EL (cell line): ENCODE measurements at regions not wholly inside any gene's neighbourhood (a gene's known extent, or its start where the extent isn't known, plus 50 kb on each side); places are given as distances from the start of the nearest gene placed in this dataset.

Source experiments
- DNase-seq: peaks from one replicate; pipeline ENCODE4 v3.0.0-alpha.2; 2016

DNA sequence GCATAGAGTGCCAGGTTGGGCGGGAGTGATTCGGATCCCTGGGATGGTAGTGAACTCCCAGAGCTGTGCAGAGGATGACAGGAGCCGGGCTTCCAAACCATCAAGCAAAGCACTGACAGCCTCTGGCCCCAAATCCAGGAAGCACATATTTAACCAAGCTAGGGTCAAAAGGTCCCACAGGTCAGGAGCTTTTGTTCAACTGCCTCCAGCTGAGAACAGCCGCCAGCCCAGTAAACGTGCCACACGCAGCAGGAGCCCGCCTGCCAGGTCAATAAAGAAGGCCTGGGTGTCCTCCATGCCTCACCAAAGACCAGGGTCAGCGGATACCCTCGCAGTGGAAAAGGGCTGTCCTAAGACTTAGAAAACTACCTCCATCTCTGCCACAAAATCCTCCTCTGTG lies 184.7 kb upstream of the LINGO1 start:
- no peak for DNase-seq

DNA sequence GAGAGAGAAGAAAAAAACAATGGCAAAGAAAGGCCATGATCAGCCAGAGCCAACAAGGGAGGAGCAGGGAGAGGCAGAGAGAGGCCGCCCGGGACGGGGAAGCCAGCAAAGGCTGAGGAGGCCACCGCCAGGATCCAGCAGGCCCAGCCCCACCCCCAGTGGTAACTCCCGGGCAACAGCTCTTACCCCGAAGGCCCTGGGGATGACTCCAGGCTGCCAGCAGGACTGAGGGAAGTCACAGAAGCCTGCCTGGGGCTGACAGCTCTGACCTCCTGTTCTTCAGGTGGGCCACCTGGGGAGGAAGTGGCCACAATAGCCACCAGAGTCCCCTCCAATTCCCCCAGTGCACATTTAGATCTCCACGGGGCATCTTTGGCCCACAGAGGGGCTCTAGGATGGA lies 184.3 kb upstream of the LINGO1 start:
- DNase-seq = no peak

GRCh38 chr15:77815015-77815414 lies 182.3 kb upstream of the LINGO1 start:
- DNase-seq = no peak

GRCh38 chr15:77812664-77813063 lies 180.0 kb upstream of the LINGO1 start:
- no peak for DNase-seq

DNA sequence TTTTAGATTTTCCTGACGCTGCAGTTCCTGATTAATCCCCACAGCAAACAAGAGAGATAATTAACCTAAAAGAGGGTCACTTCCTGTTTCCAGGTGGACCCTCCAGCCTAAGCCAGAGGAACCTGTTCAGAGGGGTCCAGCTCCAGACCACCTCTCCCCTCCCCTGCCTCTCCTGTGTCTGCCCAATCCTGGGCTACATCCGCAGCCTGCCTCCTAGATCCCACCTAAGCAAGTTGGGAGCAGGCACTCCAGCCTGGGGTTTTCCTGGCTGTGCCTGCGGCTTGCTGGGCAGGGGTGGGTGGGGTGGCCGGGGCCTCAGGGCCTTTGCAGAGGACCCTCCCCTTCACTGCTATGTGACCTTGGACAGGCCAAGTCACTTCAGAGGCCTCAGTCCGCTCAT lies 178.6 kb upstream of the LINGO1 start:
- no peak for DNase-seq

GRCh38 chr15:77810130-77810571 lies 177.4 kb upstream of the LINGO1 start:
- no peak for DNase-seq

GRCh38 chr15:77808581-77809177 lies 176.0 kb upstream of the LINGO1 start:
- no peak for DNase-seq

DNA sequence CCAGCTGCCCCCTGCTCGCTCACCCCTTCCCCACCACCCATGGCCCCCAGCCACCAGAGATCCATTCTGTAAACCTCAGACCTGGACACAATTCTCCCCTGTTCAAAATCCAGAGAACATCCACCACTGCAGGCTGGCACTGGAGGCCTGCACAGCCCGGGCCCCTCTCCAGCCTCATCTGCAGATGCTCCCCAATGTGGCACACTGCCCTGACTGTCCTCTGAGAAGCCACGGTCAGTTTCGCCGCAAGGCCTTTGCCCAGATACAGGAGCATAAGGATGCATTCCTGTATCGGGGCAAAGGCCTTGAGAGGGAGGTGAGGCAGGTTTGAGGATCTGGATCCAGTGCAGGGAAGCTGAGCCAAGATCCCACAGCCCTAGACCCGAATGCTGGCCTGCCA lies 175.4 kb upstream of the LINGO1 start:
- DNase-seq = no peak

- DNase-seq = no peak
Measured at GRCh38 chr15:77807611-77808010, 174.9 kb upstream of the LINGO1 start.

DNA sequence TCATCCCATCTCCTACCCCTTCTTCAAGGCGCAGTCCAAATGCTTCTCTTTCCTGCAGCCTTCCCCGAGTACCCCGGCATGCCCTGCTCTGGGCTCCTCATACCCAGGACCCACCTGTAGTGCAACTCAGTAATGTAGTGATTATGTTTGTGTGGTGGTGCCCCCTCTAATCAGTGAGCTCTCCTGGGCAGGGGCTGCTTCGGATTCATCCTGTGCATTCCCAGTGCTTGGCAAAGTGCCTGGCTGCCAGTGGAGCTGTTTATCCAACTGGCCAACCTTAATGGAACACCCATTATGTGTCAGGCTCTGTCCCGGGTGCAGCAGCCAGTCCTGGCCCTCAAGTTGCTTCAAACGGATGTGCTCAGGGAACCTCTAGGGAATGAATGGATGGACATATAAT lies 174.4 kb upstream of the LINGO1 start:
- no peak for DNase-seq

DNA sequence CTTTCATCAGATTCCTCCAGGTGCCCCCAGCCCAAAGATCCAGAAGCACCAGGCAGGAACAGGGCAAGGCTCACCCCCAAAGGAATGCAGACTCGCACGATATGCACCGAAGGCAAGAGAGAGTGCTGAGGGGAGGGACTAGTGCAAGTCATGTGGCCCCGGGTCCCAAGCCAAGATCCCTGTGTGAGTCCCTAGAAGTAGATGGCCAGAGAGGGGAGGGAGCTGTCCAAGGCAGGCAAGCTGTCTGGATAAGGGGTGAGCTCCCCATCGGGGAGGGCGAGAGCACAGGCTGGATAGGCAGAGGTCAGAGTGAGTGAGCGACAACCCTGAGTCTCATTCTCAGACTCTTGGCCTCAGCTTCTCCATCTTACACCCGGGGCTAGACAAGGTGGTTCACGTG lies 171.5 kb upstream of the LINGO1 start:
- no peak for DNase-seq

DNA sequence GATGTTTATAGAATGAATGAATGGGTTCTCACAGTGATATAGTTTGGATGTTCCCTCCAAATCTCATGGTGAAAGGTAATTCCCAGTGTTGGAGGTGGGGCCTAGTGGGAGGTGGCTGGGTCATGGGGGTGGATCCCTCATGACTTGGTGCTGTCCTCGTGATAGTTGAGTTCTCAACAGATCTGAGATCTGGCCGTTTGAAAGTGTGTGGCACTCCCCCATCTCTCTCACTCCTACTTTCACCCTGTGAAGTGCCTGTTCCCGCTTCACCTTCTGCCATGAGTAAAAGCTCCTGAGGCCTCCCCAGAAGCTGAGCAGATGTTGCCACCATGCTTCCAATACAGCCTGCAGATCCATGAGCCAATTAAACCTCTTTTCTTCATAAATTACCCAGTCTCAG lies 170.8 kb upstream of the LINGO1 start:
- no peak for DNase-seq

DNA sequence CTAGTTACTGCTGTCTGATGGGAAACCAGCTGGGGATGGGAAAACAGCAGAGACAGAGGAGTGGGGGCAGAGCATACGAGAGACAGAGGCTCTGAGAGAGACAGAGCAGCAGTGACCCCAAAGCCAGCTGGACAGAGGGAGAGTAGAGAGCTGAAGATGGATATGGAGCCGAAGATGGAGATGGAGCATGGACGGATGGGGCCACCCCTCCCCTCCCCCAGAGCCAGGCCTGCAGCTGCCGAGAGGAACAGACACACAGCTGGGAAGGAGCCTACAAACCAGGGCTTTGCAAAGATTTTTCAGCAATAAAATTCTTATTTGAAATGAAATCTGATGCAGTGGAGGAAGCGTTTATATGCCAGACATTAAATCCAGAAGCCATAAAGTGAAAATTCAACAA lies 167.6 kb upstream of the LINGO1 start:
- no peak for DNase-seq

- no peak for DNase-seq
Measured at GRCh38 chr15:77798847-77799246, 166.1 kb upstream of the LINGO1 start.

GRCh38 chr15:77798151-77798835 lies 165.6 kb upstream of the LINGO1 start:
- DNase-seq = no peak

GRCh38 chr15:77797270-77797669 lies 164.6 kb upstream of the LINGO1 start:
- DNase-seq = no peak

DNA sequence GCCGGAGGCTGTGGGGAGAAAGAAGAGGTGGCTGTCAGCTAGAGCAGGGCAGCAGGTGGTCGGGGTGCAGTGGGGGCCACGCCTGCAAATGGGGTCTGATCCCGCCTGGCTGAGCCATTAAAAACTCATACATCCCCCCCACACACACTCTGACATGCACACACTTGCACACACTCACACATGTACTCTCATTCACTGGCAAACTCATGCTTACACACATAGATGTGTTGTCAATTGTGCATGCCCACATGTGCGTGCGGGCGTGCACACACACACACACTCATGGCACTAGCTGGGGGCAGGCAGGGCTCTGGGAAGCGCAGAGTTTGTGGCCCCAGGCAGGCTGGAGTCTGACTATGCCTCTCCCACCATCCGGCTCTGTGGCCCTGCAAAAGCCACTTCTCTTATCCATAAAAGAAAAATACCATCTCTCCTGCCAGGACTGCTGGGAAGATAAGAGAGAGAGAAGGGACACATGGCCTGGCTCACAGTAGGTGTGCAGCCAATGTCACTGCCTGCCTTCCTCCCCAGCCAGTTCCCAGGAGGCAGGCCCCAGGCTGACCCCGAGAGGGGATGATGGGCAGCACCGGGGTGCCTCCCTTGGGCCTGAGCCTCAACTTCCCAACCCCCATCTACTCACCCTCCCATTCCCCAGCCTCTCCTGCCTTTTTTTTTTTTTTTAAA lies 163.5 kb upstream of the LINGO1 start:
- DNase-seq = no peak

DNA sequence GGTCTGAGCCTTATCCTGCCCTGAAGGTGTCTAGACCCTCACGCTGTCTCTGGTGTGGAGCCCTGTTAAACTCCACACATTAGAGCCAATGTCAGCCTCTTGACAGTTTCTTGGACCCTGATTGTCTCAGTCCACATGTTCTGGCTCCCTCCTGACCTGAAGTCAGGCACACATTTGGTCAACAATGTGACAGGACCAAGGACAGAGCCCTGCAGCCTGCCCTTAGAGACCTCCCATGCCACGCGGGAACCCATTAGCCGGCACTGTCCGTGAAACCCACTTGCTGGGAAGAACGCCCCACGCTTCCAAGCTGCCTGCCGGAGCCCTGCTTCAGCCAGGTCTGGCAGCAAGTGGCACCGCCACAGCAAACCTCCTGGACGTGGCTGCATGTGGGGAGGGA lies 162.7 kb upstream of the LINGO1 start:
- DNase-seq = no peak

DNA sequence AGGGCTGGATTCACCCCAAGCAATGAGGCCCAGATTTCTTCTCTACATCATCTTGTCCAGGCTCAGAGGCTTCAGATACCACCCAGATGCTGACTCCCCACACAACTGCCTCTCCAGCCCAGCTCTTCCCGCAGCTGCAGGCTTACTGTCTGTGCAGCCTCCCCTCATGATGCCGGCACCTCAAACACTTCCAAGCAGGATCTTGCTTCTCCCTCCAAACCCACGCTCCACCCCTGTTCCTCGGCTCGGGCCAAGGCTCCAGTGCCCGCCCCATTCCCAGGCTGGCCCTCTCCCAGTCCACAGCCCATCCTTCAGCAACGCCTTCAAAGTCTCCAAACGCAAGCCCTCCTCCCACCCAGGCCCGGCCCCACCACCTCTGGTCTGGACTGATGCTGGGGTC lies 159.2 kb upstream of the LINGO1 start:
- DNase-seq = no peak

- DNase-seq = no peak
Measured at GRCh38 chr15:77790481-77790880, 157.8 kb upstream of the LINGO1 start.

DNA sequence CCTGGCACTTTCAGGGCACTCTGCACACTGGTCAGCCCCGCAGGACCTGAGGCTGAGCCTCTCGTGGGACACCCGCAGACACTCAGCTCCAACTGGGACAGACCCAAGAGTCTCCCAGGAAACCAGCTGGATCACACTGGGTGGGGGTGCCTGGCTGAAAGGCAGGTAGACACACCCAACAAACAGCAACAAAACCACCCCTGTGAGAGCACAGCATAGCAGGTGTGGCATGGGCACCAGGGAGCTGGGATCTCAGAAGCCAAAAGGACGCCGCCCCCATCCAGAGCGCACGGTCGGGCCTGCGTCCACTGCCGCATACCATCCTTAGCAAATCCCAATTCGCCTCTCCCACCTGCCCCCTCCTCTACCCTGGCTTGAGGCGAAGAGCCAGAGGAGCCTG lies 154.2 kb upstream of the LINGO1 start:
- DNase-seq = no peak

DNA sequence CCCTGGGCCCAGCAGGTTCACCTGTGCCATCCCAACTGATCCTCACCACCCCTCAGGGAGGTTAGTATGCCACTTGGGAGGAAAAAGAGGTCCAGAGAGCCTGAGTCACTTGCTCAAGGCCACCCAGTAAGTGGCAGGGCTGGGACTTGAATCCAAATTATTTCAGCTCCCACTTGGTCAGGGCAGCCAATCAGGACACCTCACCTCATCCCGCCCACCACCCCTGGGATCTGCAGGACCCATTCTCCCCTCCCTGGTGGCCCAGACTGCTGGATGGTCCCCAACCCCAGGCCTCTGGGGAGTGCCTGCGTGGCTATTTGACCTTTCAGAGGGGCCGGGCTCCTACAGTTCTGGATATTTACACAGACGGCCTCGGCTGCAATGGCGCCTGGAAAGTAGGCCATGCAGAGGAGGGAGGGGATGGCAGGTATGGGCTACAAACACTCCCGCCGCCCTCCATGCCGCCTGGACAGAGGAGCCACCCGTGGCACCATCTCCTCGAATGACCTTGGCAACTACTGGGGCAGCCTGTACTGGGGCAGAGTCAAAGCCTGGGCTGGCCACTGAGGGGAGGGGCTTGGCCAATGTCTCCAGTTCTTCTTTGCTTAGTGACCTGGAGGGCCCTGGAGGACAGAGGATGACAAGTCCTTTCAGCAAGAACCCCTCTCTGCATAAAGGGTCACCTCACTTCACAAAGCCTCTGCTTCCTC lies 153.6 kb upstream of the LINGO1 start:
- DNase-seq = no peak

DNA sequence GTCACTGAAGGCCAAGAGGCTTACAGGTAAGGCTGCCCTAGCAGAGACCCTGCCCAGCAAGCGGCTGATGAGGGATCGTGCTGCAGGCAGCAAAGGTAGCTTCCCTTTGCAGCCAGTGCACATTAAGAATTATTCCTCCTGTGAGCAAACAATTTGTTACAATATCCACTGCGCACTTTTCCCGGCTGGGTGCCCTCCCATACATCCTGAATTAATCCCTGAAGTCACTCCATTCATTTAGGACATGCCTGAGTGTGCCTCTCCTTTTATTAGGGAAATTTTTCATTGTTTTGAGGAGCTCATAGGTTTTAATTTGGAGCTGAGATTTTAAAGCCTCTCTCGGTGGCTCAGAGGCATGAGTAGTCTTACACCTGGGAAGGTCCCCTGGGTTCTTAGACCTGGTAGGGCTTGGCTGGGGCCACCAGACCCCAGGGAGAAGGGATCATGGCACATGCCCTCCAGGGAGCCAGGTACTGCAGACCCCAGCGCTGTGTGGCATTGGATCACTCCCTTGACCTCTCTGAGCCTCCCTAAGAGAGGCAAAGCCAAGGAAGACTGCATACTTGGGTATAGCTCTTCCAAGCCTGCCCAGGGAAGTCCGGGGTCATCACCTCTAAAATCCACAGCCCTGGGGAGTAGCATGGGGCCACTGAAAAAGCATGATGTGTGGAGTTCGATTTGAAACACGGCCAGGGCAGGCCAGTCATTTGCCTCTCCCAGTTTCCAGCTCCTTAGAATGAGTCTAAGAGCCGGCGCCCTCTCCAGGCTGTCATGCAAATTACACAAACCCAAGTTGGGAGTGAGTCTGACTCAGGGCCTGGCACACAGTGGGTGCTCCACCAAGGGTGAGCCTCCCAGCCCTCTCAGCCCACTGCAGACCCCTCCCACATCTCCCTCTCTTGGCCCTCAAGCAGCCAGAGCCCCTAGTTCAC lies 151.9 kb upstream of the LINGO1 start:
- peak; percentile 31 for DNase-seq
